Astrocyte (in vitro differentiated cells and primary cell): ENCODE measurements at regions not wholly inside any gene's neighbourhood (a gene's known extent, or its start where the extent isn't known, plus 50 kb on each side); places are given as distances from the start of the nearest gene placed in this dataset.

Experiments
- DNase-seq: peaks from one replicate; pipeline ENCODE4 v3.0.0-alpha.2; 2010; ENCODE audit warnings: low read depth
- FAIRE-seq: peaks from 2 replicates; lab custom pipeline; 2011; peaks lifted over from hg19 to GRCh38; lab: Jason Lieb, UNC
- H2AFZ ChIP-seq: 2 replicates; pipeline ENCODE4 v1.6.0; 2012; ENCODE audit warnings: low read depth, low read length, inconsistent platforms
- H3K27ac ChIP-seq: 2 replicates; pipeline ENCODE4 v1.5.1; 2011; ENCODE audit warnings: low read depth, low read length, inconsistent platforms
- H3K27me3 ChIP-seq: 2 replicates; pipeline ENCODE4 v1.6.0; 2011; ENCODE audit warnings: low read length, inconsistent platforms; ENCODE audit not compliant: insufficient read depth
- H3K36me3 ChIP-seq: 2 replicates; pipeline ENCODE4 v1.5.1; 2011; ENCODE audit warnings: low read length, inconsistent platforms; ENCODE audit not compliant: insufficient read depth
- H3K4me1 ChIP-seq: 2 replicates; pipeline ENCODE4 v1.5.1; 2011; ENCODE audit warnings: low read length, inconsistent platforms; ENCODE audit not compliant: insufficient read depth
- H3K4me2 ChIP-seq: 2 replicates; pipeline ENCODE4 v1.6.0; 2012; ENCODE audit warnings: low read length, inconsistent platforms
- H3K4me3 ChIP-seq: 2 replicates; pipeline ENCODE4 v1.5.1; 2011; ENCODE audit warnings: low read depth, mild to moderate bottlenecking, low read length, inconsistent platforms; ENCODE audit not compliant: insufficient read depth
- H3K79me2 ChIP-seq: 2 replicates; pipeline ENCODE4 v1.6.0; 2012; ENCODE audit warnings: mild to moderate bottlenecking, low read length, inconsistent platforms; ENCODE audit not compliant: insufficient read depth
- H3K9ac ChIP-seq: 2 replicates; pipeline ENCODE4 v1.6.0; 2012; ENCODE audit warnings: mild to moderate bottlenecking, low read length, inconsistent platforms
- H3K9me3 ChIP-seq: 2 replicates; pipeline ENCODE4 v1.5.1; 2012; ENCODE audit warnings: low read depth, mild to moderate bottlenecking, low read length, inconsistent platforms; ENCODE audit not compliant: insufficient read depth
- H4K20me1 ChIP-seq: 2 replicates; pipeline ENCODE4 v1.6.0; 2012; ENCODE audit warnings: low read length, inconsistent platforms; ENCODE audit not compliant: insufficient read depth
- H3K27ac Mint-ChIP-seq: one replicate; pipeline ENCODE4 v1.8.0; 2021; ENCODE audit warnings: mild to moderate bottlenecking, mixed read lengths; ENCODE audit not compliant: unreplicated experiment
- H3K27me3 Mint-ChIP-seq: one replicate; pipeline ENCODE4 v1.8.0; 2021; ENCODE audit warnings: low read depth, mixed read lengths; ENCODE audit not compliant: unreplicated experiment
- H3K36me3 Mint-ChIP-seq: one replicate; pipeline ENCODE4 v1.8.0; 2021; ENCODE audit warnings: low read depth, mixed read lengths; ENCODE audit not compliant: unreplicated experiment
- H3K4me1 Mint-ChIP-seq: one replicate; pipeline ENCODE4 v1.8.0; 2021; ENCODE audit warnings: low read depth, mixed read lengths; ENCODE audit not compliant: unreplicated experiment
- H3K4me3 Mint-ChIP-seq: one replicate; pipeline ENCODE4 v1.8.0; 2021; ENCODE audit warnings: mild to moderate bottlenecking, moderate library complexity, mixed read lengths; ENCODE audit not compliant: unreplicated experiment
- H3K9me3 Mint-ChIP-seq: one replicate; pipeline ENCODE4 v1.8.0; 2021; ENCODE audit warnings: mild to moderate bottlenecking, mixed read lengths; ENCODE audit not compliant: unreplicated experiment
- EZH2 ChIP-seq: IDR thresholded peaks from 2 replicates; pipeline ENCODE4 v1.6.1; 2012; ENCODE audit warnings: mild to moderate bottlenecking, low read length, inconsistent platforms; ENCODE audit not compliant: insufficient read depth
- TF ChIP-seq, protein P1 (sequence below): IDR thresholded peaks from 2 replicates; pipeline ENCODE4 v1.5.1; 2011; ENCODE audit warnings: low read depth, mild to moderate bottlenecking, inconsistent platforms, low read length, moderate library complexity; ENCODE audit not compliant: insufficient read depth

GRCh38 chr2:11072550-11072949, 82.7 kb upstream of the SLC66A3 start:
- Histone ChIP-seq H3K9ac (no peak overlapping the region), H3K79me2 (no peaks in the 10 kb centered on the region), H3K27me3 (no peaks in the 10 kb centered on the region), H3K36me3 (no peaks in the 10 kb centered on the region), H4K20me1 (no peaks in the 10 kb centered on the region), H3K27ac (no peak overlapping the region), H2AFZ (no peak overlapping the region), H3K4me1 (no peaks in the 10 kb centered on the region), H3K4me3 (no peak overlapping the region), H3K9me3 (no peaks in the 10 kb centered on the region), H3K4me2 (no peak overlapping the region)
- Mint-ChIP-seq H3K4me1 (peaks cover 7% of the 10 kb centered on the region), H3K27me3 (peaks cover 11% of the 10 kb centered on the region), H3K27ac (no peak overlapping the region), H3K4me3 (no peak overlapping the region), H3K9me3 (peaks cover 4% of the 10 kb centered on the region), H3K36me3 (no peaks in the 10 kb centered on the region)
- no peak for DNase-seq
- TF ChIP-seq EZH2 = no peak
- TF ChIP-seq, protein P1, sequence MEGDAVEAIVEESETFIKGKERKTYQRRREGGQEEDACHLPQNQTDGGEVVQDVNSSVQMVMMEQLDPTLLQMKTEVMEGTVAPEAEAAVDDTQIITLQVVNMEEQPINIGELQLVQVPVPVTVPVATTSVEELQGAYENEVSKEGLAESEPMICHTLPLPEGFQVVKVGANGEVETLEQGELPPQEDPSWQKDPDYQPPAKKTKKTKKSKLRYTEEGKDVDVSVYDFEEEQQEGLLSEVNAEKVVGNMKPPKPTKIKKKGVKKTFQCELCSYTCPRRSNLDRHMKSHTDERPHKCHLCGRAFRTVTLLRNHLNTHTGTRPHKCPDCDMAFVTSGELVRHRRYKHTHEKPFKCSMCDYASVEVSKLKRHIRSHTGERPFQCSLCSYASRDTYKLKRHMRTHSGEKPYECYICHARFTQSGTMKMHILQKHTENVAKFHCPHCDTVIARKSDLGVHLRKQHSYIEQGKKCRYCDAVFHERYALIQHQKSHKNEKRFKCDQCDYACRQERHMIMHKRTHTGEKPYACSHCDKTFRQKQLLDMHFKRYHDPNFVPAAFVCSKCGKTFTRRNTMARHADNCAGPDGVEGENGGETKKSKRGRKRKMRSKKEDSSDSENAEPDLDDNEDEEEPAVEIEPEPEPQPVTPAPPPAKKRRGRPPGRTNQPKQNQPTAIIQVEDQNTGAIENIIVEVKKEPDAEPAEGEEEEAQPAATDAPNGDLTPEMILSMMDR = no peak
- no peak for FAIRE-seq

GRCh38 chr2:11073251-11073650, 82.0 kb upstream of the SLC66A3 start:
- FAIRE-seq = no peak
- no peaks in the 10 kb centered on the region for H3K36me3 Mint-ChIP-seq
- H3K27me3 Mint-ChIP-seq = peaks cover 11% of the 10 kb centered on the region

DNA sequence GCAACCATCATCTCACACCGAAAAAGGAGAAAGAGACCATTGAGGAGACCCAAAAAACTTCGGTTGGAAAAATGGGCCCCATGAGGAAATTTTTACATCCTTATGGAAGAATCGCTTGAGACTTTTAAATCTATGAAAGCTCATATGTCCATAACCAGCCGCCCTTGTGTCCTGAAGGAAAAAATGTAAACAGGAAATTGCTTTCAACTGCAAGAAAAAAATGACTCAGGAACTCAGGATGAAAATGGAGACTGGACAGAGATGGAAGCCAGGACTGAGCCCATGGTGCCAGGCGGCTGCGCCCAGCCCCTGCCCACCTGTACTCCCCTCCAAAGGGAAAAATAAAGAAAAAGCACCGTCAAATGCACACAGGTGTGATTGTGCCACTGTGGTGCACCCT, 81.5 kb upstream of the SLC66A3 start:
- FAIRE-seq = peak; percentile 9
- Histone ChIP-seq H3K27ac (no peak overlapping the region), H4K20me1 (no peaks in the 10 kb centered on the region), H3K4me3 (no peak overlapping the region), H3K79me2 (no peaks in the 10 kb centered on the region), H3K27me3 (no peaks in the 10 kb centered on the region), H3K9me3 (no peaks in the 10 kb centered on the region), H3K4me2 (peak overlapping the region; percentile 34), H3K9ac (no peak overlapping the region), H3K36me3 (no peaks in the 10 kb centered on the region), H3K4me1 (no peaks in the 10 kb centered on the region), H2AFZ (peak overlapping the region; percentile 38)
- Mint-ChIP-seq H3K27ac (no peak overlapping the region), H3K9me3 (peaks cover 7% of the 10 kb centered on the region), H3K4me1 (peaks cover 7% of the 10 kb centered on the region), H3K27me3 (peaks cover 9% of the 10 kb centered on the region), H3K4me3 (no peak overlapping the region), H3K36me3 (no peaks in the 10 kb centered on the region)
- peak; percentile 11 for DNase-seq
- no peak for TF ChIP-seq EZH2
- TF ChIP-seq, protein P1 = no peak

More at GRCh38 chr2:11073251-11073650, 82.0 kb upstream of the SLC66A3 start:
- DNase-seq = no peak
- Mint-ChIP-seq H3K9me3 (peaks cover 7% of the 10 kb centered on the region), H3K4me1 (peaks cover 7% of the 10 kb centered on the region), H3K4me3 (no peak overlapping the region), H3K27ac (no peak overlapping the region)
- no peak overlapping the region for H3K27ac ChIP-seq
- H3K9me3 ChIP-seq = no peaks in the 10 kb centered on the region
- TF ChIP-seq EZH2 = no peak
- TF ChIP-seq, protein P1 = peak; percentile 32
- H3K9ac ChIP-seq = no peak overlapping the region
- H3K4me3 ChIP-seq = no peak overlapping the region
- H2AFZ ChIP-seq = peak overlapping the region; percentile 38
- H3K4me1 ChIP-seq = no peaks in the 10 kb centered on the region
- H3K79me2 ChIP-seq = no peaks in the 10 kb centered on the region
- no peaks in the 10 kb centered on the region for H3K36me3 ChIP-seq
- H3K4me2 ChIP-seq = peak overlapping the region; percentile 34
- no peaks in the 10 kb centered on the region for H3K27me3 ChIP-seq
- H4K20me1 ChIP-seq = no peaks in the 10 kb centered on the region
